NOMO-1 treated with DMSO at 0.1 percent for 48 hours (cell line): ENCODE measurements at regions not wholly inside any gene's neighbourhood (a gene's known extent, or its start where the extent isn't known, plus 50 kb on each side); places are given as distances from the start of the nearest gene placed in this dataset.
"Not testable (repeated sequence)": the region's sequence is repeated elsewhere in the genome, so short reads cannot be mapped to it uniquely, and the experiment has no call there.

Source experiments
- DNase-seq: peaks from one replicate; lab custom pipeline; 2025; ENCODE audit not compliant: unreplicated experiment; lab: John Stamatoyannopoulos, UW

DNA sequence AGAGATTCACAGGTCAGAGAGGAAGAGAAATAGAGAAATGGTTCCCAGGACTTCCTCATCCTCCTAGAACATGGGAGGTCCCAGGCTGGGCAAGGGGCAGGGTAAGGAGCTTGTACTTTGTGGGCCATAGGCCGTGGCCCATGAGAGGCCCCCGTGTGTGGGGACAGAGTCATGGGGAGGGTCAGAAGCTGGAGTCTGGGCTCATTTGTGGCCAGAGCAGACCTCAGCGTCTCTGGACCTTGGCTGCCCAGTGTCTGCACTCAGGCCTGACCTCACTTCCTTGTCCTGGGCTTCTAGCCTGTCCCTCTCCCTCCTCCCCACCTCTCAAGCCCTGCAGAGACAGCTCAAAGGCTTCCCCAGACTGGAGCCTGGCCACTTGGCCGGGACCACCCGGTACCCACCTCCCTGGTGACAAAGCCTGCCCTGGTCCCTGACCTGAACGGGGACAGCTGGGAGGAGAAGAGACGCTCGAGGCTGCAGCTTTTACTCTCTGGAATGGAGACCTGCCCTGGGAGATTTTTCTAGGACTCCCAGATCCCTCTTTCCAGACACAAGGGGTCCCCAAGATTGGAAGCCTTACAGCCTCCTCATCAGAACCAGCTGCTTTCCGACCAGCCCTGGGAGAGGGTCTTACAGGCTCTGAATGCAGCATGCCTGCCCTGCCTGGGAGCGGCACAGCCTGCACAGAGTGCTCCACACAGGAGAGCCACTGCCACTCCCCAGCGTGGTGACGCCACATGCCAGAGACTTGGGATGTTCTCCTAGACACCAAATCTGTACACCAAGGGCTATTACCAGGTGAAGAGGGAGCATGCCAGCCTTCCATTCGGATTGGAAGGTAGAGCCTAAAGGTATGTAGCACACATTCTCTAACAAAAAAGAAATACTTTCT lies 569.0 kb upstream of the B3GAT1 start:
- no peak for DNase-seq

GRCh38 chr11:134979089-134979457 lies 567.0 kb upstream of the B3GAT1 start:
- not testable (repeated sequence) for DNase-seq

DNA sequence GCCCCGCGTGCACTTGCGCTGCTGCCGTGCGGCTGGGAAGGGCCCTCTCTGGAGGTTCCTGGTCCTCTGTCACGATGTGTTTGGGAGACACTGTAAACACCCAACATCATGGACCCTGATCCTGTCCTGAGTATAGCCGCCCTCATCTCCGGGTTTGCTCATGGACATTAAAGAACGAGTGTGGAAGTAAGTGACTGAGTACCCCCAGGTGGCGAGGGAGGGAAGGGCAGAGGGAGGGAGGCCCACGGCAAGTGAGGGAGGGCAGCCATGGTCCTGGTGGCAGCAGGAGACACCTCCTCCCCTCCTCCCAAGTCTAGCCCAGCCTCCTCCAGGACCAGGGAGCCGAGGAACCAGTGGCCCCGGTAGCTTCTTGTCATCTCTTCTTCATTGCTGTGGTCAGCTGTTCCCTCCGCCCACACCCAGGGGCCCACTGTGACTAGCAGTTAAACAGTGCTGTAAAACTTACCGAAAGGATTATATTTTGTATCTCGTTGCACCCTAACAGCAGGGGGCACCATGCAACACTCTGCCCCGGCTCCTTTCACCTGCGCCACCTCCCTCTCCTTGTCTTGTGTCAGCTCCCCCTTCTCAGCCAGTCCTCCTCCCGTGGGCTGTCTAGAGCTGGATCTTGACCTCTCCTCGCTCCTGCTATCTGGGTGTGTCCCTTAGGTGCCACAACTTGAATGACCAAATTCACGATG lies 566.5 kb upstream of the B3GAT1 start:
- no peak for DNase-seq

DNA sequence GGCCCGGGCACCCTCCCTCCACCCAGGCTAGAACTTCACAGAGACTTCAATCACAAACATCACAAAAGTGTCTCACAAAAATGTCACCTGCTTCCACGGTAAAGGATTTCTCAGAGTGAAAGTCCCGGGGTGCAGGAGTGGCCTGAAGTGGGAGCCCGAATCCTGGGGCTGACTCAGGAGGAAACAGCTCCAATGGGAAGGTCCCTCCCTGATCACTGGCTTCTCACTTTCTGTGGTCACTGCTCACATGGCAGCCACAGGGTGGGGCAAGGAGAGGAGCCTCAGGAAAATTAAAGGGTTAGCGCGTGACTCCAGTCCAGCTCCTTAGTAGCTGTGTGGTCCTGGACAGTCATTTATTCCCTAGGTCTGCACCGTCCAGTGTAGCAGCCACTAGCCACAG lies 564.5 kb upstream of the B3GAT1 start:
- DNase-seq = no peak

GRCh38 chr11:134975866-134976376 lies 563.9 kb upstream of the B3GAT1 start:
- no peak for DNase-seq

GRCh38 chr11:134973801-134974200 lies 561.8 kb upstream of the B3GAT1 start:
- no peak for DNase-seq

GRCh38 chr11:134971381-134971780 lies 559.3 kb upstream of the B3GAT1 start:
- no peak for DNase-seq

DNA sequence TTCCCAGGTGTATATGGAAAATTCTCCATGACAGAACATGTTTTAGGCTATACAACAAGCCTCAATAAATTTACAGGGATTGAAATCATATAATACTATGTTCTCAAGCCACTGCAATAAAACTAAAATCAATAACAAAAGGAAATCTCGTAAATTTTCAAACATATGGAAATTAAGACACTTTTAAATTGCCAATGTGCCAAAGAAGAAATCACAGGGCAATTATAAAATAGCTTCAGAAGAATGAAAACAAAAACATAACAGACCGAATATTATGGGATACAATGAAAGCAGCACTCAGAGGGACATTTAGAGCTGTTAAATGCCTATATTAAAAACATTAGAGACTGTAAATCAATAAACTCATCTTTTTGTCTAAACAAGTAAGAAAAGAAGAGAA lies 555.7 kb upstream of the B3GAT1 start:
- no peak for DNase-seq

DNA sequence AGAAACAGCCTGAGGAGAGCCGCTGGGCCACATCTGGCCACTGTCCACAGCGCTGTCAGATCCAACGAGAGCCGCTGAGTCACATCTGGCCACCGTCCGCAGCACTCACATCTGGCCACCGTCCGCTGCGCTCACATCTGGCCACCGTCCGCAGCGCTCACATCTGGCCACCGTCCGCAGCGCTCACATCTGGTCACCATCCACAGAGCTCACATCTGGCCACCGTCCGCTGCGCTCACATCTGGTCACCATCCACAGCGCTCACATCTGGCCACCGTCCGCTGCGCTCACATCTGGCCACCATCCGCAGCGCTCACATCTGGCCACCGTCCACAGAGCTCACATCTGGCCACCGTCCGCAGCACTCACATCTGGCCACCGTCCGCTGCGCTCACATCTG lies 549.3 kb upstream of the B3GAT1 start:
- DNase-seq = not testable (repeated sequence)

- DNase-seq = no peak
Measured at GRCh38 chr11:134958870-134959269, 546.8 kb upstream of the B3GAT1 start.

GRCh38 chr11:134958336-134958640 lies 546.2 kb upstream of the B3GAT1 start:
- no peak for DNase-seq

DNA sequence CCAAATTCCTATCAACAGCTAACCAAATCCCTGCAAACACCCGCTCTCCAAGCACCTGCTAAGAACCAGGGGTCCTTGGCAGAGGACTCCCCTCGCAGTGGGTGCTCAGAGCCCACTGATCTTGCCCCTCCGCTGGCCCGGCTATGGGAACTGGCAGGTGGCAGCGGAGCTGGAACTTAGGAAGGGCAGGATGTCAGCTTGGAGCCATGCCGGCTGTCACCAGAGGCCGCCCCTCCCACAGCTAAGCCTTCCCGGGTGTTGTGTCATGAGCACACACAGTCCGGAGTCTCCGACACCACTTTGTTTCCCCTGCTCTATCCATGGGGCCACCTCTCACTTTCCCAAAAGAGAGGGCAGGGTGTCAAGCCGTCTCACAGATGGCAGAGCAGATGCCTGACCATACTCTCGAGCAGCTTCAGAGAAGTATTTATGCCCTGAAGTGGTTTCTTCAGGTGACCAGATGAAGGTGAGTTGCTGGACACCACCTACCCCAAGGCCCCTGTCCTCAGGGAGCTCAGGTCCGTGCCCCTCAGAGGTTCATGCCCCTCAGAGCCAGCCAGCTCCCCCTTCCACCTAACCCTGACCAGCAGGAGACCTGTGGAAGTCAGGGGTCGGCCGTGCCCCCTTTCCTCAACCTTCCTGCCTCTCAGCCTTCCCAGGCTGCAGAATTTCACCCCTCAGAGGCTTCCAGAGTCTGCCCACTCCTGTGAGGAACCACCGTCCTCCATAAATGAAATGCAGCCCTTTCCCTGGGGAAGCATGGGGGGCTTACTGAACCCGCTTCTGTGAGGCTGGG lies 545.7 kb upstream of the B3GAT1 start:
- DNase-seq = no peak

DNA sequence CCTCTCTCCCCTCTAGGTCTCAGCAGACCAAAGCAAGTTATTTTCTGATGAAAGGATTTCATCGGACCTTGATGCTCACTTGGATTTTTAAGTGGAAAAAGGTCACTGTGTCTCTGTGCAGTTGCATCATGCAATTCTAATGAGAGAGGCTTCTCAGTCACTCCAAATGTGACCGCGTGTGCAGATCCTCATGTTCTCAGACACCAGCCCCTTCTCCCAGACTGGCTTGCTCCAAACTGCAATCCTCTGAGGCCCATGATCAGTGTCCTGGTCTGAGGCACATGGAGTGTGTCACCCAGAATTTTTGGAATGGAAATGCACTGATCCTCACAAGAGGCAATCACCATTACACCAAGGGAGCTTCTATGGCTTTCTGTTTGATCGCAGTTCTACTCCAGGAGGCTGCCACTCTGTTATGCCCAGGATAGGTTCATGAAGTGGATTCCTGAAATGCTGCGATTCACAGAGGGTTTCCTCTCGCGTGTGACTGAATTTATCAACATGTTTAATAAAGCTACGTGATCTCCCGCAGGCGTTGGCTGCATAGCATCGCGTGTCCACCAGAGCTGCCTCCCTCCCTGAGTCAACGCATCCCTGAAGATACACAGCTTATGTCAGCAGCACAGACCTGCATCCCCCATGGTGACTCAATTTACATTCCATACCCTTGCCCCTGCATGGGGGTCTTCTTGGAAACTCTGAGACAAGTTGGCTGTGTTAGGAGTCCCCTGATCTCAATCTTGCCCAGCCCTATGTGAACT lies 544.6 kb upstream of the B3GAT1 start:
- DNase-seq = no peak

DNA sequence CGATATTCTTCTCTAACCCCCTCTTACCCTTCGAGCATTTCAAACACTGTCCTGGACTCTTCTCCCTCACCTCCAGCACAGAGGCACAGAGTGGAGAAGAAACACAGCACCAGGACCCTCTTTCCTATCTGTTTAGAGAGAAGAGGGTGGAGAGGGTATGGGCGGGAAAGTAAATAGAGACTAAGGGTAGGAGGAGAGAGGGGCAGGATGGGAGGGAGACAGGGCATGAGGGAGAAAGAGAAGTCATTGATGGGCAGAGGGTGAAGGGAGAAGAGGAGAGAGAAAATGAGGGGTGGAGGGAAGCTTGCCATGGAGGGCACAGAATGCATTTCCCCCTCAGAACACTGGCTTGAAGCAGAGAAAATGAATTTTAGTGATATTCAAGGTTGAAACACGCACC lies 543.9 kb upstream of the B3GAT1 start:
- not testable (repeated sequence) for DNase-seq

- no peak for DNase-seq
Measured at GRCh38 chr11:134955281-134955680, 543.2 kb upstream of the B3GAT1 start.

- DNase-seq = not testable (repeated sequence)
Measured at GRCh38 chr11:134954456-134954855, 542.4 kb upstream of the B3GAT1 start.

DNA sequence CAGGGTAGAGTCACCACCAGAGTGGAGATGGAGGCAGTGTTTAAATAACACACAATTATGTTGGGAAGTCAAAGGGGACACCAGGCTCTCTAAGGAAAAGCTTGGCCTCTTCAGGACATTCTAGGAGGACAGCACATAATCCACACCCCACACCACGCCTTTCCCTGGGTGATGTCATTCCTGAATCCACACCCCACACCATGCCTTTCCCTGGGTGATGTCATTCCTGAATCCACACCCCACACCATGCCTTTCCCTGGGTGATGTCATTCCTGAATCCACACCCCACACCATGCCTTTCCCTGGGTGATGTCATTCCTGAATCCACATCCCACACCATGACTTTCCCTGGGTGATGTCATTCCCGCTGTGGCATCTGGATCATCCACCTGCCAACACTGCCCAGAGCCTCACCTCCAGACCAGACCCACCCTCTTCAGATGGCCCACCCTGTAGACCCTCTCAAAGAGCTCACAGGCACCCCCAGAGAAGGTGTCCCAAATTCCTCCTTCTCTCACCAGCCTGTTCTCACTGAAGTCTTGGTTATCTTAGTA lies 541.5 kb upstream of the B3GAT1 start:
- DNase-seq = not testable (repeated sequence)

DNA sequence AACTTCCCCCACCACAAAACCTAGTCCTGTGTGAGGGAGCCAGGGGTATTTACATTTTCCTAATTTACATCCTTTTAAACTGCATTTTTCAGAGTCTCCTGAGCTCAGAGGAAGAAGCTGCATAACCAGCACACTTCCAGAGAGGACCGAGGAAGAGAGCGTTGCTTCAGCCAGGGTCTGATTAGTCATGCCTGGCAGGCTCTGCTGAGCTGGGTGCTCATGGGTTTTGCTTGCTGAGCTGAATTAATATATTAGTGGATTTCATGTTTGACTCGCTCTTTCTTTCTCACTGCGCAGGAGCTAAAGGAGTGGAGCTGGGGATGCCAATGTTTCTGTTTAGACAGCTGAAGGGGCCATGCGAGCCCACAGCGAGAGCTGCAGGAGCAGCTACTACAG lies 539.3 kb upstream of the B3GAT1 start:
- DNase-seq = no peak

GRCh38 chr11:134950692-134951304 lies 538.8 kb upstream of the B3GAT1 start:
- no peak for DNase-seq
